GM12878 (cell line): ENCODE measurements at regions not wholly inside any gene's neighbourhood (a gene's known extent, or its start where the extent isn't known, plus 50 kb on each side); places are given as distances from the start of the nearest gene placed in this dataset.
A peak's percentile ranks its signal among the peaks of the same experiment; 100 is the strongest.

Source experiments
- ATAC-seq: fragments of 200-7000 bp; cut with Tn5 transposase; 3 replicates; pipeline ENCODE4 v1.9.1; 2020; ENCODE audit warnings: mild to moderate bottlenecking, moderate library complexity
- BruUV-seq: library from RNA; stranded (reverse); fragments of 400-500 nt; replicated peaks from 2 replicates; lab custom pipeline; 2021; lab: Mats Ljungman, UMichigan
- CTCF ChIA-PET: fragments of 300-600 bp; sonication (Branson Sonifier 250); formaldehyde crosslinking; extraction: SDS; loops from one replicate; lab custom pipeline; 2021; ENCODE audit warnings: inconsistent platforms; lab: Yijun Ruan, JAX
- POLR2A ChIA-PET: fragments of 350-600 bp; formaldehyde crosslinking; extraction: SDS; loops from one replicate; lab custom pipeline; 2021; ENCODE audit warnings: inconsistent platforms; lab: Charles Lee
- RAD21 ChIA-PET: fragments of 300-600 bp; sonication (Branson Sonifier 250); formaldehyde crosslinking; loops from one replicate; lab custom pipeline; 2023; ENCODE audit warnings: antibody characterized with exemption; ENCODE audit not compliant: unreplicated experiment; lab: Charles Lee
- SMC1A ChIA-PET: fragments of 300-600 bp; sonication (Branson Sonifier 250); formaldehyde crosslinking; loops from one replicate; lab custom pipeline; 2023; ENCODE audit not compliant: unreplicated experiment, uncharacterized antibody; lab: Charles Lee
- DNase-seq: peaks from one replicate; pipeline ENCODE4 v3.0.0-alpha.2; 2011; ENCODE audit warnings: low read depth, low spot score
- FAIRE-seq: peaks from 3 replicates; lab custom pipeline; 2011; peaks lifted over from hg19 to GRCh38; lab: Jason Lieb, UNC
- H2AFZ ChIP-seq: 2 replicates; pipeline ENCODE4 v1.6.0; 2011; ENCODE audit warnings: low read depth, low read length, control low read depth; ENCODE audit not compliant: control insufficient read depth
- H3K27ac ChIP-seq: 2 replicates; pipeline ENCODE4 v1.5.1; 2011; ENCODE audit warnings: control low read depth; ENCODE audit not compliant: control insufficient read depth, insufficient read depth
- H3K27me3 ChIP-seq, 2 experiments: replicated peaks in 1 of 2; 2 replicates each; pipeline versions ENCODE4 v1.6.0 to v1.6.1; 2011; ENCODE audit warnings: low read length in 1 of 2; ENCODE audit not compliant: control insufficient read depth in 2 of 2, insufficient read depth in 2 of 2
- H3K36me3 ChIP-seq, 2 experiments: 2 replicates each; pipeline ENCODE4 v1.5.1; 2011; ENCODE audit warnings: low read length in 1 of 2; ENCODE audit not compliant: control insufficient read depth in 2 of 2, insufficient read depth in 2 of 2
- H3K4me1 ChIP-seq: 2 replicates; pipeline ENCODE4 v1.6.1; 2011; ENCODE audit warnings: mild to moderate bottlenecking, low read length, moderate library complexity, mixed read lengths; ENCODE audit not compliant: control insufficient read depth, insufficient read depth
- H3K4me2 ChIP-seq: 2 replicates; pipeline ENCODE4 v1.6.0; 2011; ENCODE audit warnings: control low read depth; ENCODE audit not compliant: control insufficient read depth, insufficient read depth
- H3K4me3 ChIP-seq: fragments of 200-600 bp; sonication (generic); 2 replicates; pipeline ENCODE4 v1.5.1; 2016
- H3K79me2 ChIP-seq: 2 replicates; pipeline ENCODE4 v1.6.0; 2011; ENCODE audit warnings: low read length; ENCODE audit not compliant: control insufficient read depth, insufficient read depth
- H3K9ac ChIP-seq: 2 replicates; pipeline ENCODE4 v1.8.0; 2011; ENCODE audit warnings: low read length, control low read depth, mixed read lengths; ENCODE audit not compliant: control insufficient read depth, insufficient read depth
- H3K9me3 ChIP-seq: replicated peaks from 3 replicates; pipeline ENCODE4 v1.5.1; 2011; ENCODE audit warnings: mild to moderate bottlenecking, low read length; ENCODE audit not compliant: control insufficient read depth, insufficient read depth
- H4K20me1 ChIP-seq: 2 replicates; pipeline ENCODE4 v1.6.0; 2011; ENCODE audit not compliant: control insufficient read depth, insufficient read depth
- ATF2 ChIP-seq: IDR thresholded peaks from 2 replicates; pipeline ENCODE4 v1.6.1; 2012; ENCODE audit warnings: low read length, inconsistent platforms
- CHD4 ChIP-seq: fragments of 200-600 bp; sonication (generic); IDR thresholded peaks from 2 replicates; pipeline ENCODE4 v1.6.1; 2016; ENCODE audit warnings: mild to moderate bottlenecking
- FOS ChIP-seq: IDR thresholded peaks from 3 replicates; pipeline ENCODE4 v1.6.1; 2011; ENCODE audit warnings: borderline replicate concordance; ENCODE audit not compliant: insufficient read length; ENCODE audit errors: extremely low read depth
- MLLT1 ChIP-seq: fragments of 450-650 bp; IDR thresholded peaks from 2 replicates; pipeline ENCODE4 v1.6.1; 2016; ENCODE audit warnings: mild to moderate bottlenecking
- MTA2 ChIP-seq: fragments of 450-650 bp; IDR thresholded peaks from 2 replicates; pipeline ENCODE4 v1.6.1; 2016; ENCODE audit warnings: low read depth, mild to moderate bottlenecking, moderate library complexity
- NR2C2 ChIP-seq: IDR thresholded peaks from 2 replicates; pipeline ENCODE4 v1.6.1; 2011; ENCODE audit warnings: borderline replicate concordance, low read depth; ENCODE audit not compliant: control insufficient read depth, insufficient read length
- NR2F1 ChIP-seq: fragments of 450-650 bp; conservative IDR thresholded peaks from 2 replicates; pipeline ENCODE4 v1.6.1; 2017; ENCODE audit warnings: mild to moderate bottlenecking
- RAD21 ChIP-seq: IDR thresholded peaks from 2 replicates; pipeline ENCODE4 v1.6.1; 2011; ENCODE audit warnings: mild to moderate bottlenecking, low read depth, low read length, moderate library complexity; ENCODE audit not compliant: insufficient read depth
- RB1 ChIP-seq: fragments of 450-650 bp; formaldehyde crosslinking; IDR thresholded peaks from 2 replicates; pipeline ENCODE4 v1.6.1; 2017; ENCODE audit warnings: mild to moderate bottlenecking, borderline replicate concordance
- REST ChIP-seq: IDR thresholded peaks from 2 replicates; pipeline ENCODE4 v1.6.1; 2012; ENCODE audit warnings: mild to moderate bottlenecking, low read depth, low read length
- SREBF2 ChIP-seq: IDR thresholded peaks from 2 replicates; pipeline ENCODE4 v1.6.1; 2012; ENCODE audit warnings: mild to moderate bottlenecking, low read length
- STAT1 ChIP-seq: fragments of 450-650 bp; conservative IDR thresholded peaks from 2 replicates; pipeline ENCODE4 v1.6.1; 2014; ENCODE audit warnings: antibody characterized with exemption, mild to moderate bottlenecking
- WGBS: methylation state at CpG from one replicate; pipeline ENCODE4 v1.1.6; 2016; ENCODE audit warnings: low lambda C conversion rate; ENCODE audit not compliant: insufficient replicate concordance, insufficient coverage; ENCODE audit errors: missing lambda C conversion rate; 5-methylcytosine and 5-hydroxymethylcytosine counted together
- in situ Hi-C: fragments of 300-500 bp; cut with MboI; formaldehyde crosslinking; loops from 9 replicates; pipeline ENCODE4 v1.14.3; 2018; ENCODE audit warnings: mixed read lengths
- intact Hi-C: fragments of 100-400 bp; cut with micrococcal nuclease; formaldehyde crosslinking; loops from one replicate; pipeline ENCODE4 v1.14.2; 2022; ENCODE audit not compliant: unreplicated experiment

- ChIA-PET RAD21 (no interaction called here), POLR2A (no interaction called here), CTCF (no interaction called here), SMC1A (no interaction called here)
- no peak overlapping the region for H3K27ac ChIP-seq
- H3K4me3 ChIP-seq, result no peak overlapping the region
- no peak overlapping the region for H2AFZ ChIP-seq
- H4K20me1 ChIP-seq, result no peaks in the 10 kb centered on the region
- ATAC-seq (no peak), DNase-seq (no peak), FAIRE-seq (no peak)
- no peaks in the 10 kb centered on the region for H3K4me1 ChIP-seq
- H3K9me3 ChIP-seq, result no peaks in the 10 kb centered on the region
- no peaks in the 10 kb centered on the region for H3K36me3 ChIP-seq
- intact Hi-C loops (no loop called here), in situ Hi-C loops (no loop called here)
- no peaks in the 10 kb centered on the region for H3K79me2 ChIP-seq
- H3K27me3 ChIP-seq, result no peaks in the 10 kb centered on the region
- WGBS, result 13% methylated on average over 6 of the region's 6 CpGs
- no peak for TF ChIP-seq STAT1
- peak; percentile 42; the same call in 1 of the 2 replicates for TF ChIP-seq REST
- H3K4me2 ChIP-seq, result no peak overlapping the region
- no TSS peak for BruUV-seq
- H3K9ac ChIP-seq, result no peak overlapping the region
Measured at GRCh38 chr10:6713120-6713519, 133.0 kb upstream of the PRKCQ start.

- ChIA-PET CTCF (interaction anchor here (0.7 kb wide), 1 partner anchor 184 kb away, joined by 3 read pairs; no protein-coding TSS in a partner anchor), RAD21 (no interaction called here), SMC1A (no interaction called here), POLR2A (no interaction called here)
- H3K4me2 ChIP-seq, result no peak overlapping the region
- H3K27me3 ChIP-seq, result peaks cover 2% of the 10 kb centered on the region in 2 experiments; a peak in 2 of 4 replicates
- DNase-seq (no peak), ATAC-seq (no peak), FAIRE-seq (no peak)
- H3K4me1 ChIP-seq, result no peaks in the 10 kb centered on the region
- BruUV-seq, result no TSS peak
- H3K79me2 ChIP-seq, result no peaks in the 10 kb centered on the region
- H4K20me1 ChIP-seq, result no peaks in the 10 kb centered on the region
- no peak overlapping the region for H3K27ac ChIP-seq
- in situ Hi-C loops (no loop called here), intact Hi-C loops (no loop called here)
- WGBS, result 66% methylated on average over 9 of the region's 17 CpGs
- H3K9me3 ChIP-seq, result no peaks in the 10 kb centered on the region
- no peaks in the 10 kb centered on the region for H3K36me3 ChIP-seq
- no peak overlapping the region for H2AFZ ChIP-seq
- H3K4me3 ChIP-seq, result no peak overlapping the region
- H3K9ac ChIP-seq, result no peak overlapping the region
- TF ChIP-seq CHD4, result no peak
- TF ChIP-seq NR2C2, result no peak
- no peak for TF ChIP-seq NR2F1
- no peak for TF ChIP-seq MTA2
- no peak for TF ChIP-seq RB1
- TF ChIP-seq SREBF2, result no peak
- TF ChIP-seq ATF2, result no peak
- no peak for TF ChIP-seq RAD21
- TF ChIP-seq FOS, result no peak
- TF ChIP-seq STAT1, result no peak
- no peak for TF ChIP-seq MLLT1
Measured at GRCh38 chr10:6711881-6712280, 131.8 kb upstream of the PRKCQ start.
